CD4-positive, CD25-positive, alpha-beta regulatory T cell (primary cell): ENCODE measurements at regions not wholly inside any gene's neighbourhood (a gene's known extent, or its start where the extent isn't known, plus 50 kb on each side); places are given as distances from the start of the nearest gene placed in this dataset.

Source experiments
- ATAC-seq, 2 donors: fragments of 150-1000 bp; cut with Tn5 transposase; one replicate each; pipeline ENCODE4 v1.10.0; 2021; ENCODE audit warnings: low read depth in 2 of 2, moderate number of reproducible peaks in 2 of 2, moderate library complexity in 1 of 2
- DNase-seq, 3 donors: peaks; one replicate each; pipeline versions ENCODE4 v3.0.0 to v3.0.0-alpha.2; 2012 to 2022; ENCODE audit warnings: mixed read lengths in 1 of 3
- H3K27ac ChIP-seq: one replicate; pipeline ENCODE4 v1.7.0; 2013; ENCODE audit warnings: mild to moderate bottlenecking, low read length; ENCODE audit not compliant: insufficient read depth, poor library complexity, severe bottlenecking
- H3K27me3 ChIP-seq: one replicate; pipeline ENCODE4 v1.7.0; 2013; ENCODE audit warnings: low read length; ENCODE audit not compliant: control insufficient read depth, insufficient read depth
- H3K36me3 ChIP-seq: one replicate; pipeline ENCODE4 v1.7.0; 2013; ENCODE audit warnings: mild to moderate bottlenecking, low read length, moderate library complexity; ENCODE audit not compliant: control insufficient read depth, insufficient read depth
- H3K4me1 ChIP-seq: 2 replicates; pipeline ENCODE4 v1.7.0; 2013; ENCODE audit warnings: mild to moderate bottlenecking, low read length; ENCODE audit not compliant: insufficient read depth, control insufficient read depth, poor library complexity, severe bottlenecking
- H3K4me3 ChIP-seq: one replicate; pipeline ENCODE4 v1.7.0; 2013; ENCODE audit warnings: low read depth, mild to moderate bottlenecking, low read length, moderate library complexity
- H3K9me3 ChIP-seq, 2 experiments: 1 replicate in 1 of 2; 2 replicates in 1 of 2; pipeline ENCODE4 v1.7.0; 2013; ENCODE audit warnings: low read length in 2 of 2, mild to moderate bottlenecking in 1 of 2, moderate library complexity in 1 of 2; ENCODE audit not compliant: control insufficient read depth in 2 of 2
- H3K27ac Mint-ChIP-seq, 3 donors: one replicate each; pipeline ENCODE4 v1.8.0; 2020 to 2022; ENCODE audit warnings: mild to moderate bottlenecking in 3 of 3, mixed read lengths in 3 of 3, moderate library complexity in 2 of 3
- H3K27me3 Mint-ChIP-seq: one replicate; pipeline ENCODE4 v1.8.0; 2022; ENCODE audit warnings: mild to moderate bottlenecking, mixed read lengths
- H3K36me3 Mint-ChIP-seq: one replicate; pipeline ENCODE4 v1.8.0; 2020; ENCODE audit warnings: mixed read lengths
- H3K4me1 Mint-ChIP-seq, 4 donors: one replicate each; pipeline ENCODE4 v1.8.0; 2020 to 2022; ENCODE audit warnings: mixed read lengths in 4 of 4, mild to moderate bottlenecking in 1 of 4
- H3K4me3 Mint-ChIP-seq, 4 donors: one replicate each; pipeline ENCODE4 v1.8.0; 2020 to 2022; ENCODE audit warnings: mild to moderate bottlenecking in 4 of 4, mixed read lengths in 4 of 4, moderate library complexity in 3 of 4
- H3K9me3 Mint-ChIP-seq, 7 donors: one replicate each; pipeline ENCODE4 v1.8.0; 2020 to 2022; ENCODE audit warnings: mixed read lengths in 7 of 7, mild to moderate bottlenecking in 3 of 7, moderate library complexity in 2 of 7

DNA sequence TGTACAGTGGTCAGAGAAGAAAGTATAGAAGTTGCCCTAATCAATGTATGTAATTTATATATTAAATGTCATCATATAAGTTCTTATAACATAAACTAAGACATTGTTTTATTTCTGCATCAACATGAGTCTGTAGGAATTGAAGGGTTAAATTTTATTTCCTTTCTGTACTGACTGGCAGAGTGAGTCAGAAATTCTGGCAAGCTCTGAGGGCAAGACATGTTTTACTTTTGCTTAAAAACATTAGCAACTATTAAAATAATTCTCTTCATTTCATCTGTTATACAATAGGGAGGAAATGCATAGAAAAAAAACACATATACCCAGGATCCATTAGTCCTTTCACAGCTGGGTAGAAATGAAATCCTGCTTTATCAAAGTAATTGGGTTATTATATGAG lies 171.4 kb upstream of the ALCAM start:
- DNase-seq (no peak), ATAC-seq (no peak)
- Mint-ChIP-seq H3K36me3 (no peaks in the 10 kb centered on the region), H3K4me1 (no peaks in the 10 kb centered on the region), H3K9me3 (peaks cover 0 to 5% (median 0%) of the 10 kb centered on the region in 7 donors), H3K27ac (no peak overlapping the region), H3K27me3 (no peaks in the 10 kb centered on the region), H3K4me3 (no peak overlapping the region)
- no peaks in the 10 kb centered on the region for H3K9me3 ChIP-seq
- no peaks in the 10 kb centered on the region for H3K4me1 ChIP-seq
- no peak overlapping the region for H3K4me3 ChIP-seq
- no peak overlapping the region for H3K27ac ChIP-seq
- no peaks in the 10 kb centered on the region for H3K36me3 ChIP-seq
- no peaks in the 10 kb centered on the region for H3K27me3 ChIP-seq

DNA sequence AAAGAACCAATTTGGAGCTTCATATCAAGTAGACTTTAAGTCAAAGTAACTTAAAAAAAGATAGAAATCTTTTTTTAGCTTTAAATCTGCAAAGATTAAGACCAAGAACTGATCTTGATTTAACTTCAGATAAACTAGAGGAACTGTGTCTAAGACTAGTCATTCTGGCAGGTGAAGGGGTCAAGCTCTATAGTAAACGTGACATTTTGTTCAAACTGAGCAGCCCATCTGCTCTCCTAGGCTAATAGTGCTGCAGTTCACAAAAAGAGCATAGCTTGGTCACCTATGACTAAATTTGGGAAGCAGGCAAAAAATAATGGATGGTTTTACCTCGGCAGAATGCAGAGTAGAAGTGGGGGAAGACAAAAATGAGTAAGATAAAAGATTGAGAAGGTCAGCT lies 168.8 kb upstream of the ALCAM start:
- Histone ChIP-seq H3K4me3 (no peak overlapping the region), H3K36me3 (no peaks in the 10 kb centered on the region), H3K4me1 (no peaks in the 10 kb centered on the region), H3K27me3 (no peaks in the 10 kb centered on the region), H3K27ac (no peak overlapping the region), H3K9me3 (no peaks in the 10 kb centered on the region)
- Mint-ChIP-seq H3K27ac (no peak overlapping the region), H3K36me3 (no peaks in the 10 kb centered on the region), H3K9me3 (peaks cover 0 to 2% (median 0%) of the 10 kb centered on the region in 7 donors), H3K27me3 (peaks cover 4% of the 10 kb centered on the region), H3K4me3 (no peak overlapping the region), H3K4me1 (no peaks in the 10 kb centered on the region)
- DNase-seq (no peak), ATAC-seq (no peak)

DNA sequence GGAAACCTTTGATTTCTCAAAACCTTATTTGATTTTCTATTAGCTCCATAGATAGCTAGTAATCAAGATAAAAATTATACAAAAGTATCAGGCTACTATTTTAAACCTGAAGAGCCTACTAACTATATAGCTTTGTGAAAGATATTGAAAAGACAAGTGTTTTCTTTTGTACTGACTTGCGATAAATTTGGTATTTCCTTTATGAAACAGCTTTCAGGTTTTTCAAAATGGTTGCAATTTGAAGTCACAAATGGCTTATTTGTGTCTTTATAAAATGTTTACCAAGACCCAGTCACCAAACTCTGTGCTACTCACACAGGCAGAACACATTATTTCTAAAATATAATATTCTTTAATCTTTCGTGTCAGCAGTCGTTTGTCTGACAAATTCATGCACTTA lies 167.5 kb upstream of the ALCAM start:
- no peaks in the 10 kb centered on the region for H3K4me1 Mint-ChIP-seq
- peaks cover 0 to 2% (median 0%) of the 10 kb centered on the region in 7 donors for H3K9me3 Mint-ChIP-seq
- no peak overlapping the region for H3K4me3 ChIP-seq
- no peak overlapping the region for H3K27ac ChIP-seq
- ATAC-seq (no peak), DNase-seq (no peak)
- H3K4me1 ChIP-seq: no peaks in the 10 kb centered on the region
- no peaks in the 10 kb centered on the region for H3K27me3 ChIP-seq
- no peak overlapping the region for H3K27ac Mint-ChIP-seq
- H3K9me3 ChIP-seq: no peaks in the 10 kb centered on the region
- H3K27me3 Mint-ChIP-seq: peaks cover 4% of the 10 kb centered on the region
- no peak overlapping the region for H3K4me3 Mint-ChIP-seq
- H3K36me3 ChIP-seq: no peaks in the 10 kb centered on the region
- H3K36me3 Mint-ChIP-seq: no peaks in the 10 kb centered on the region

DNA sequence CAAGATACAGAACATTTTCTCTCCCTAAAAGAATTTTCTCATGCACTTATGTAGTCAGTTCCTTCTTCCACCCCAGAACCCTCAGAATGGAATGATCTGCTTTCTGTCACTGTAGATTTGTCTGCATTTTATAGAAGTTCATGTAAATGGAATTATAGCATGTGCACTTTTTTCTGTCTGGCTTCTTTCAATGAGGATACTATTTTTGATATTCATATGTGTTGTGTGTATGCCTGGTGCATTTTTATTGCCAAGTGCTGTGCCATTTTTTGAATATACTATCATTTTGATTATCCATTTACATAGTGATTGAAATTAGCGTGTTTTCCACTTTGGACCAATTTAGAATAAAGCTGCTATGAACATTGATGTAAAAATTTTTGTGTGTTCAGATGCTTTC lies 156.6 kb upstream of the ALCAM start:
- no peaks in the 10 kb centered on the region for H3K36me3 Mint-ChIP-seq
- peaks cover 0 to 1% (median 0%) of the 10 kb centered on the region in 7 donors for H3K9me3 Mint-ChIP-seq
- H3K9me3 ChIP-seq: no peaks in the 10 kb centered on the region
- no peaks in the 10 kb centered on the region for H3K4me1 Mint-ChIP-seq
- no peak overlapping the region for H3K27ac ChIP-seq
- H3K4me3 ChIP-seq: no peak overlapping the region
- no peaks in the 10 kb centered on the region for H3K36me3 ChIP-seq
- no peaks in the 10 kb centered on the region for H3K27me3 Mint-ChIP-seq
- H3K27ac Mint-ChIP-seq: no peak overlapping the region
- ATAC-seq (no peak), DNase-seq (no peak)
- no peaks in the 10 kb centered on the region for H3K4me1 ChIP-seq
- H3K27me3 ChIP-seq: no peaks in the 10 kb centered on the region
- H3K4me3 Mint-ChIP-seq: no peak overlapping the region

DNA sequence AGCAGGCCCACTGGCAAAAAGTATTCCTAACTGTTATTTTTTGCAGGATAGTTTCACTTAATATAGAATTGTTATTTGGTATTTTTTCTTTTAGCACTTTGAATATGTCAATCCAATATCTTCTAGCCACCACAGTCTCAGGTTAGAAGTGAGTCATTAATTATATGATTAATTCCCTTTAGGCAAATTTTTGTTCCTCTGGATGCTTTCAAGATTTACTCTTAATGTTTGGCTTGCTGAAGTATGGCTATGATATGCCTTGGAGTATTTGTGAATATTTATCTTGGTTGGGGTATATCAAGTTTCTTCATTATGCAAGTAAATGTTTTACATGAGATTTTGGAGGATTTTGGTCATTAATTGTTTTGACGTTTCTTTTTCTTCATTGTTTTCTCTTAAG lies 152.1 kb upstream of the ALCAM start:
- peaks cover 0 to 3% (median 0%) of the 10 kb centered on the region in 7 donors for H3K9me3 Mint-ChIP-seq

DNA sequence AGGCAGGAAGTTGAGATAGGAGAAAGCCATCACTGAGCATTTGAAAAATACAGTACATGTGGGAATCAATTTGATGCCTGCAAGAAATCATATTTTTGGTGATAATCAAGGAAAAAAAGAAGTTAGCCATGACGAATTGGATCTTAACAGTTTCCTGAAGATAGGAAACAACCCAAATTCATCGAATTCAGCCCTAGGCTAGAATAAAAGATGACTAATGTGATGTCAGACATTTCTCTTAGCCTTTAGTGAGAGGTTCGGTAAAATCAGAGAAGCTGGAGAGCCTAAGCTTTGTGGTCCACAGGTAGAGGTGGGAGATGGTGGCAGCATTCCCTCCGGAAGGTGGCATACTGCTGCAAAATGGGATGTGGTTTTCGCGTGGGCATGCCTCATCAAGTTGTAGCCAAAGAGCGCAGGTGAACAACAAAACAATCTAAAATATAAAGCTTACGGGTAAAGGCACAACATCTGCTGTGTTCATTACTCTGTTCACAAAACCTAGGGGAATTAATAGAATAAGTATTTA lies 144.1 kb upstream of the ALCAM start:
- Mint-ChIP-seq H3K27ac (no peak overlapping the region), H3K9me3 (peaks cover 0 to 3% (median 0%) of the 10 kb centered on the region in 7 donors), H3K36me3 (no peaks in the 10 kb centered on the region), H3K4me3 (no peak overlapping the region), H3K4me1 (no peaks in the 10 kb centered on the region), H3K27me3 (peaks cover 7% of the 10 kb centered on the region)
- ATAC-seq: no peak
- Histone ChIP-seq H3K9me3 (no peaks in the 10 kb centered on the region), H3K4me3 (no peak overlapping the region), H3K27me3 (no peaks in the 10 kb centered on the region), H3K27ac (no peak overlapping the region), H3K36me3 (no peaks in the 10 kb centered on the region), H3K4me1 (no peaks in the 10 kb centered on the region)
- no peak for DNase-seq

More for the DNA sequence above, 152.1 kb upstream of the ALCAM start:
- Mint-ChIP-seq H3K4me1 (no peaks in the 10 kb centered on the region), H3K27ac (no peak overlapping the region), H3K36me3 (no peaks in the 10 kb centered on the region), H3K4me3 (peak overlapping the region in 1 of 4 donors; percentile 21), H3K27me3 (no peaks in the 10 kb centered on the region)
- ATAC-seq (no peak), DNase-seq (no peak)
- Histone ChIP-seq H3K4me3 (no peak overlapping the region), H3K9me3 (no peaks in the 10 kb centered on the region), H3K27me3 (no peaks in the 10 kb centered on the region), H3K36me3 (no peaks in the 10 kb centered on the region), H3K27ac (no peak overlapping the region), H3K4me1 (no peaks in the 10 kb centered on the region)

DNA sequence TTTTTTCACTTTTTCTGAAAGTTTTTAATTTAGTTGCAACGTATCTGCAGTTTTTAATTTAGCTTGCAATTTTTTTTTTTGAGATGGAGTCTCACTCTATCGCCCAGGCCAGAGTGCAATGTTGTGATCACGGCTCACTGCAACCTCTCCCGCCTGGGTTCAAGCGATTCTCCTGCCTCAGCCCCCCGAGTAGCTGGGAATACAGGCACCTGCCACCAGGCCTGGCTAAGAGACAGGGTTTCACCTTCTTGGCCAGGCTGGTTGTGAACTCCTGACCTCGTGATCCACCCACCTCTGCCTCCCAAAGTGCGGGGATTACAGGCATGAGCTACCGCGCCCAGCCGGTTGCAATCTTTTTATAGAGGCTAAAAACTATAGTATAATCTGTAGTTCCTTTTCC lies 142.9 kb upstream of the ALCAM start:
- DNase-seq (no peak), ATAC-seq (no peak)
- H3K9me3 Mint-ChIP-seq: peaks cover 0 to 2% (median 0%) of the 10 kb centered on the region in 7 donors
- Histone ChIP-seq H3K27me3 (no peaks in the 10 kb centered on the region), H3K9me3 (no peaks in the 10 kb centered on the region), H3K4me1 (no peaks in the 10 kb centered on the region), H3K36me3 (no peaks in the 10 kb centered on the region), H3K27ac (no peak overlapping the region), H3K4me3 (no peak overlapping the region)
- no peaks in the 10 kb centered on the region for H3K36me3 Mint-ChIP-seq
- no peak overlapping the region for H3K4me3 Mint-ChIP-seq
- H3K27me3 Mint-ChIP-seq: peaks cover 7% of the 10 kb centered on the region
- H3K27ac Mint-ChIP-seq: no peak overlapping the region
- no peaks in the 10 kb centered on the region for H3K4me1 Mint-ChIP-seq

DNA sequence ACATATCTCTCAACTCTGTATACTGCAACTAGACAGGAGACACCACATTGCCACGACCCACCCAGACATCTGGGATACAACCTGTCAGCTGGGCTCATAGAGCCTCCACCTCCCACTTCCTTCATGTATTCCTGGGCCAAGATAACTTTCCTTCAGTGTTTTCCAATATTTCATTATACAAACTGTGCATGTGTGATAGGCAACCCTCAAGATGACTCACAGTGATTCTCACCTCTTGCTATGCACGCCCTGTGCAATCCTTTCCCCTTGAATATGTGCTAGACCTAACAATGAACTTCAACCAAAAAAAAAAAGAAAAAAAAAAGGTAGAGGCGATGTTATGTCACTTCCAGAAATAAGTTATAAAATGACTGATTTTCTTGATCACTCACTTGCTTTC lies 138.0 kb upstream of the ALCAM start:
- Mint-ChIP-seq H3K27ac (no peak overlapping the region), H3K36me3 (no peaks in the 10 kb centered on the region), H3K27me3 (no peaks in the 10 kb centered on the region), H3K4me1 (no peaks in the 10 kb centered on the region), H3K4me3 (no peak overlapping the region), H3K9me3 (peaks cover 0 to 7% (median 0%) of the 10 kb centered on the region in 7 donors)
- ATAC-seq (no peak), DNase-seq (no peak)
- Histone ChIP-seq H3K36me3 (no peaks in the 10 kb centered on the region), H3K4me1 (no peaks in the 10 kb centered on the region), H3K27me3 (peaks cover 2% of the 10 kb centered on the region), H3K4me3 (no peak overlapping the region), H3K27ac (no peak overlapping the region), H3K9me3 (no peaks in the 10 kb centered on the region)
